GM12864 (cell line): ENCODE measurements at regions not wholly inside any gene's neighbourhood (a gene's known extent, or its start where the extent isn't known, plus 50 kb on each side); places are given as distances from the start of the nearest gene placed in this dataset.

Experiments
- DNase-seq: peaks from one replicate; pipeline ENCODE4 v3.0.0-alpha.2; 2011; ENCODE audit warnings: low read depth
- H3K4me3 ChIP-seq: 2 replicates; pipeline ENCODE4 v1.5.1; 2011; ENCODE audit warnings: mild to moderate bottlenecking, low read depth, low read length, control low read depth
- TF ChIP-seq, protein P1 (sequence below): IDR thresholded peaks from 2 replicates; pipeline ENCODE4 v1.5.1; 2011; ENCODE audit warnings: low read depth, mild to moderate bottlenecking, moderate library complexity, low read length, control low read depth, inconsistent platforms; ENCODE audit errors: missing control alignments

DNA sequence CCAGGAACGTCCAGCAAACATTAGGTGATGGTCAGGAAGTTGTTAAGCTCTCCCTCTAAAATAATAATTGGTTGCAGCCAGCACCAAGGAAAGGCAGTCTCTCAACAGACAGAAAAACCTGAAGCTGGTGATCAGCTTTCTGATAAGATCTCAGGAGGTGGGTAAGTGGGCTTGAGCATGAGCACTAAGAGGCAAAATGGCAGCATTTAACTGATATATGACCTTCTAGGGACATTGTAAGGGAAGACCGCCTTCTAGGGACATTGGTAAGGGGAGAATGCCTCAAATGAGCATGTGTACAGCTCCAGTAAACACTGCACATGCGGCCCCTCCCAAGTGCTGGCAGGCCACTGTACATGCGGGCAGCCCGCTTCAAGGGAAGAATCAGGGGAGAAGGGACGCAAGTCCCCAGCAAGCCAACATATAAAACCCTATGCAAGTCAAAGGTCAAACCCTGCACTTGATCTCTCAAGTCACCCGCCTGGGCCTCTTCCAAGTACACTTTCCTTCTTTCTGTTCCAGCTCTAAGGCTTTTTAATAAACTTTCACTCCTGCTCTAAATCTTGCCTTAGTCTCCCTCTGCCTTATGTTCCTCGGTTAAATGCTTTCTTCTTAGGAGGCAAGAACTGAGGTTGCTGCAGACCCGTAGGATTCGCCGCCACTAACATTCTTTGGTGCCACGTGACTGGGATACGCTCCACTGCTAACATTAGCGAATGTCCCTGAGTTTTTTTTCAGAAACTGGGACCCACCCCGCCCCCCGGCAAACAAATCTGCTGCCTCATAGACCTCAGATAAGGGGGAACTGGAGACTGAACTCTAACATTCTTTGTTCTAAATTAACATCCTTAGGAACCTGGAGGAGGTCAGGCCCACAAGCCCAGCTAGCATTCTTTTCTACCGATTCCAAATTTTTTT lies 463.8 kb downstream of the LPIN1 start:
- TF ChIP-seq, protein P1, sequence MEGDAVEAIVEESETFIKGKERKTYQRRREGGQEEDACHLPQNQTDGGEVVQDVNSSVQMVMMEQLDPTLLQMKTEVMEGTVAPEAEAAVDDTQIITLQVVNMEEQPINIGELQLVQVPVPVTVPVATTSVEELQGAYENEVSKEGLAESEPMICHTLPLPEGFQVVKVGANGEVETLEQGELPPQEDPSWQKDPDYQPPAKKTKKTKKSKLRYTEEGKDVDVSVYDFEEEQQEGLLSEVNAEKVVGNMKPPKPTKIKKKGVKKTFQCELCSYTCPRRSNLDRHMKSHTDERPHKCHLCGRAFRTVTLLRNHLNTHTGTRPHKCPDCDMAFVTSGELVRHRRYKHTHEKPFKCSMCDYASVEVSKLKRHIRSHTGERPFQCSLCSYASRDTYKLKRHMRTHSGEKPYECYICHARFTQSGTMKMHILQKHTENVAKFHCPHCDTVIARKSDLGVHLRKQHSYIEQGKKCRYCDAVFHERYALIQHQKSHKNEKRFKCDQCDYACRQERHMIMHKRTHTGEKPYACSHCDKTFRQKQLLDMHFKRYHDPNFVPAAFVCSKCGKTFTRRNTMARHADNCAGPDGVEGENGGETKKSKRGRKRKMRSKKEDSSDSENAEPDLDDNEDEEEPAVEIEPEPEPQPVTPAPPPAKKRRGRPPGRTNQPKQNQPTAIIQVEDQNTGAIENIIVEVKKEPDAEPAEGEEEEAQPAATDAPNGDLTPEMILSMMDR = no peak
- DNase-seq = no peak
- H3K4me3 ChIP-seq = no peak overlapping the region

DNA sequence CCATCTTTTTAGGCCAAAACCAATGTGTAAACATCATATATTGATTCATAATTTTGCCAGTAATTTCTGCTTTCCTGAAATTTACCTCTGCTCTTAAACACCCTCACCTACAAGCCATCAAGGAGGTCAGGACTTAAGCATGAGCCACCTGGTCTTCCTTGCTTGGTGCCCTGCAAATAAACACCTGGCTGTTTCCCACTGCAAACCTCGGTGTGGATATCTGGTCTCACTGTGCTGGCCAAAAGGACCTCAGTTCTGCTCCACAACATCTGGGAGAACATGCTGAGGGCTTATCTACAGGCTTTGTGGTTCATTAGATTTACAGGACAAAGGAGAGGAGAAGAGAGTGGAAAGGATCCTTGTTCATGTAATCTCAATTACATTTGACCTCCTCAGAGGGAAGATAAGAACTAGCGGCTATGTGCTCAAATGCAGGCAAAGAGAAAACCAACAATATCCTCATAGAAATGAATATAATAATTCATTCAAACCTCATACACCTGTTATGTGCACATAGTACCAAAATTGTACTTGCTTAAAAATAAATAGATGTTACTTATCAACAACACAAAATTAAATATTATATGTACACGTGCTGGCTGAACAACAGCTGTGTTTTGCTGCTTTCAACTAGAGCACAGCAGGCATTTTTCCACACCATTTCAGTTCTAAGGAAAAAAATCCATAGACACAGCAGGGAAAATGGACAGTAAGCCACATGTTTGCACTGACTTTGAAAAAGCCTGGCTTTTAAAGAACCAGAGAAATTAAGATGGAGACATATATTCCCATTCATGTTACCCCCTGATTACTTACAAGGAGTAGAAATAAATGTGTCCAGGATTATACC lies 465.1 kb downstream of the LPIN1 start:
- DNase-seq = no peak
- H3K4me3 ChIP-seq = no peak overlapping the region
- TF ChIP-seq, protein P1 = no peak

DNA sequence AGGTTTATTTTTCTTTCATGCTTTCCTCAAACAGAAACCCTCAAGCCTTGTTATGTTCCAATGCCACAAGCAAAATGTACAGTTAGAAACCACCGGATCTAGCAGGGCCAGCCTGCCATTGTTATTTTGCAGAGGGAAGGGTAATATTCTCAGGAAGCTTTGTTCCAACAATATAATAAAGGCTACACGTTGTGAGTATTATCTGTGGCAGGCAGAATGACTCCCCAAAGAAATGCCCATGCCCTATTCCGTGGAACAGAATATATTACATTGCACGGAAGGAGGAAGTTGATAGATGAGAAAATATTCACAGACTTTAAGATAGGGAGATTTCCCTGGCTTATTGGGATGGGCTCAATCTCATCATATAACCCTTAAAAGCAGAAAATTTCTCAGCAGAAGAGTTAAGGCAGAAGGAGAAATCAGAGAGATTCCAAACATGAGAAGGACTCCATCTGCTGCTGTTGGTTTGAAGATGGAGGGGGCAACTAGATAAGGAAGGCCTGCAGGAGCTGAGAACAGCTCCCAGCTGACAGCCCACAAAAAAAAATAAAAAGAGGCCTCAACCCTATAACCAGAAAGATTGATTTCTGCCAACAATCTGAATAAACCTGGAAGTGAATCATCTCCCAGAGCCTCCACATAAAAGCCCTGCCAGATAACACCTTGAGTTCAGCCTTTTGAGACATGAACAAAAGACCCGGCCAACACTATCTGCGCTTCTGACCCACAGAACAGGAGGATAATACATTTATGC lies 466.6 kb downstream of the LPIN1 start:
- H3K4me3 ChIP-seq = no peak overlapping the region
- no peak for DNase-seq
- TF ChIP-seq, protein P1 = no peak

DNA sequence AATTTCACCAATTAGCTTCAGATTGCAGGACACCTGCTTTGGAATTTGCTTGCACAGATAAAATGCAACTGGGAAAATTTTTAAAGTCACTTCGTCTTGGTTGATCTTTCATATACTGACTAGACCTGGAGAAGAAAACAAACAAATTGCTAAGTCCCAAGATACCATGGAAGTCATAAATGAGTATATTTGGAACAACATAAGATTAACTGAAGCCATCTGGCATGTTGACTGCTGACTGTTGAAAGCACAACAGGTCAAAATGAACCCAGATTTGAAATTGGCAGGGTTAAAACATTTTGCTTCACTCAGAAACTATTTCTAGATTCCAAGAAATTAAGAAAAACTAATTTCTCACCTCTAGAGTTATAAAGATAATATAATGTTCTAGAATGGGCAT lies 470.7 kb downstream of the LPIN1 start:
- H3K4me3 ChIP-seq = no peak overlapping the region
- no peak for DNase-seq
- TF ChIP-seq, protein P1 = no peak

DNA sequence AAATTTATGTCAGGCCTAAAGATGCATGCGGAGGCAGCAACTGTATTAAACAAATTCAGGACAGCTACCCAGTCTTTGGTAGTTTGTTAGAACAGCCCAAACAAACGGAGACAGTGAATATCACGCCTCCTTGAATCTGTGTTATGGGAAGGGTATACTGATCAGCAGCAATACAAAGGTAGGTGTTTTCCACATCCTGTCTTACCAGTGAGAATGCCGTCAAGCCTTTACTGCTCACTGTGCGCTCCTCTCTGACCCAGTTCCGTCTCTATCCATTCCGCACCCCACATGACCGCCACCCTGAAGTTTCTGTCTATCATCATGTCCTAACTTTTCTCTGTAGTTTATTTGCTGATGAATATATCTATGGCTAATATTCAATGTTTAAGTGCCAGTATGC lies 473.3 kb downstream of the LPIN1 start:
- DNase-seq = no peak
- no peak overlapping the region for H3K4me3 ChIP-seq
- TF ChIP-seq, protein P1 = no peak

DNA sequence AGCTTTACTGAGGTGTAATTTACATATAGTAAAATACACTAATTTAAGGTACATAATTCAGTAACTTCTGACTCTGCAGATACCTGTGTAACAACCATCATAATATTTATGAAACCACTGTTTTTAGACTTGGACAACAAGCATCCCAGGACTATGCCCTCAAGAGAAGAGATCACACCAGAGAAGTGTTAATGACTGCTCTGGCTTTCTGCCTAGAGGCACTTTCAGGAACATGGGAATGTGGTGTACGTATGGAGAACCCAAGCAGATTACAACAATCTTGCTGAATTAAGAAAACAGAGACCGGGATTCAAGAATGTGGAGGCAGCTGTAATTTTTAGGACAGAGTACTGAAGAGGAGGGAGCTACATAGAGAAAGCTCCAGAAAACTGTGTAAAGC lies 475.2 kb downstream of the LPIN1 start:
- no peak for DNase-seq
- H3K4me3 ChIP-seq = no peak overlapping the region
- TF ChIP-seq, protein P1 = no peak
